GM12873 (cell line): ENCODE measurements at regions not wholly inside any gene's neighbourhood (a gene's known extent, or its start where the extent isn't known, plus 50 kb on each side); places are given as distances from the start of the nearest gene placed in this dataset.

ENCODE experiments used
- TF ChIP-seq, protein P1 (sequence below): IDR thresholded peaks from 2 replicates; pipeline ENCODE4 v1.5.1; 2012; ENCODE audit warnings: low read depth, mild to moderate bottlenecking, moderate library complexity, low read length, control low read depth; ENCODE audit not compliant: insufficient read depth; ENCODE audit errors: missing control alignments

DNA sequence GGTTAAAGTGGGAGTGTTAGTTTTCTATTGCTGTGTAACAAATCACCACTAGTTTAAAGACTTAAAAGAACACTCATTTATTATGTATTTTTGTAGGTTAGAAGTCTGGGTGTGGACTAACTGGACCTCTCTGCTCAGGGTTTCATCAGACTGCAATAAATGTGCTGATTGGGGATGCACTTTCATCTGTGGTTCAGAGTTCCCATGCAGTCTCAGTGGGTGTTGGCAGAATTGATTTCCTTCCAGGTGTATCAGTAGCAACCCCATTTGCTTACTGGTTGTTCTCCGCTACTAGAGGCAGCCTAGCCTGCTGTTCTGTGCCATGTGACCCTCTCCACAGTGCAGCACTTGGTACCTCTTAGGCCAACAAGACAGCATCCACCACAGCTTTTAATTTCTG is 2200.5 kb downstream of the MAT2B start:
- TF ChIP-seq, protein P1, sequence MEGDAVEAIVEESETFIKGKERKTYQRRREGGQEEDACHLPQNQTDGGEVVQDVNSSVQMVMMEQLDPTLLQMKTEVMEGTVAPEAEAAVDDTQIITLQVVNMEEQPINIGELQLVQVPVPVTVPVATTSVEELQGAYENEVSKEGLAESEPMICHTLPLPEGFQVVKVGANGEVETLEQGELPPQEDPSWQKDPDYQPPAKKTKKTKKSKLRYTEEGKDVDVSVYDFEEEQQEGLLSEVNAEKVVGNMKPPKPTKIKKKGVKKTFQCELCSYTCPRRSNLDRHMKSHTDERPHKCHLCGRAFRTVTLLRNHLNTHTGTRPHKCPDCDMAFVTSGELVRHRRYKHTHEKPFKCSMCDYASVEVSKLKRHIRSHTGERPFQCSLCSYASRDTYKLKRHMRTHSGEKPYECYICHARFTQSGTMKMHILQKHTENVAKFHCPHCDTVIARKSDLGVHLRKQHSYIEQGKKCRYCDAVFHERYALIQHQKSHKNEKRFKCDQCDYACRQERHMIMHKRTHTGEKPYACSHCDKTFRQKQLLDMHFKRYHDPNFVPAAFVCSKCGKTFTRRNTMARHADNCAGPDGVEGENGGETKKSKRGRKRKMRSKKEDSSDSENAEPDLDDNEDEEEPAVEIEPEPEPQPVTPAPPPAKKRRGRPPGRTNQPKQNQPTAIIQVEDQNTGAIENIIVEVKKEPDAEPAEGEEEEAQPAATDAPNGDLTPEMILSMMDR: no peak

DNA sequence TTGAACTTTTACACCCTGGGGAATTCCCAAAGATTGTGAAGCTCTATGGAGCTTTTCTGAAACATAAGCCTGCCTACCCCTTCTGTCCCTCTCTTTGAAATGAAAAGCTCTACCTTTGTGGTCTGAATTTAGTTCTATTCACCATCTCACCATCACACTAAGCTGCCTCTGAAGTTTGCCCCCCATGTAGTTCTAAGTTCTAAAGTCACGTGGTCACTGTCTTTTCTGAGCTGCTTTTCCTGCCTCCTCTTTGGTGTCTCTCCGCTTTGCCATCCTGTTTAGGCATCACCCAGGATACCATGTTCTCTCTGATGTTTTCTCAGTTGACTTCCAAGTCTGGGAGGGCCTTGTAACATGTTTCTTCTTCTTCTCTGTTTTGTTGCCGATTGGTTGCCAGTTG is 2206.6 kb downstream of the MAT2B start:
- TF ChIP-seq, protein P1: no peak

DNA sequence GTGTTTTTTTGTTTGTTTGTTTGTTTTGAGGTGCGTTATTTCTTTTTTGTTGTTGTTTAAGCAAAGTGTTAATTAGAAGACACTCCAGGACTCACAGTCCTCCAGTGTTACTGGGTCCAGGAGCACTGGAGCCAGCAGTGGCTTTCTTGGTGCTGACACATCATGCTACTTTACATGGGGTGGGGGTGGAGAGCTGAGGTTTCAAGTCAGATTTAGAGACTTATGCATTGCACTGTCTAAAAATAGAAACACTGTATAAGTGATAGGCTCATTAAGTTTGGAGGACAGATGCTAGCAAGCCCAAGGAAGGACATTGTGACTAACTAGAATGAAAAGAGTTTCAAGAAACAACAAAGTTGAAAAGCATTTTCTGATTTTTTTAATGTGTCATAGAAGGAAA is 2209.2 kb downstream of the MAT2B start:
- TF ChIP-seq, protein P1: no peak

DNA sequence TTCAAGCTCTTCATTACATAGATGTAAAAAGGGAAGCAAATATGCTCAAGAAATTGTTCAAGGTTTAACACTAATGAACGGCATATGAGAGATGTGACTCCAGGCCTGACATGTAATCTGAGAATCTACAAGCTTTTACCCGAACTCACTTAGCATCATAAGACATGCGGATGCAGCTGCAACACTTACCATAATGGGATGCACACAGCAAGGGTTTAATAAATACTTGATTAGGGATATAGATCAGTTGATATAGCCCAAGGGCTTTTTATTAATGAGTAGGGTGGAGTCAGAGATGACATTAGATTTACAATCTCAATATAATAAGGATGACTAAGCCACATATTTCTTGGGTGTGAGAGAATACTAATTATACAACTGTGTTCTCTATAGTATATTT is 2215.5 kb downstream of the MAT2B start:
- TF ChIP-seq, protein P1: no peak

DNA sequence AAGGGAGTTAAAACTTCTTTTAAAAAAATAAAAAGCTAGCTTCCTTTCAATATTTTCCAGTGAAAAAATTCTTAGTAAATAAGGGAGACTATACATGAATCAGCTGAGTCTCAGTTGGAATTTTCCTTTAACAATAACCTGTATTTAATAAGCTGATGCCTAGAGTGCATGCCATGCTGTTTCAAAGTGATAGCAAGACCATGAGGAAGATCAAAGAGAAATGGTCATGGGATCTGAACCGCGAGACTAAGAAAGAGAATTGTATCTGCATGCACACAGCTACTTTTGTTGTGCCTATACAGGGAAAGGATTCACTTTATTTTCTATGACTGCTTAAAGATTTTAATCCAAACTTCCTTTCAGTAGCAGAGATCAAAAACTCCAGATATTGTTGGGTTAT is 2217.0 kb downstream of the MAT2B start:
- TF ChIP-seq, protein P1: no peak

DNA sequence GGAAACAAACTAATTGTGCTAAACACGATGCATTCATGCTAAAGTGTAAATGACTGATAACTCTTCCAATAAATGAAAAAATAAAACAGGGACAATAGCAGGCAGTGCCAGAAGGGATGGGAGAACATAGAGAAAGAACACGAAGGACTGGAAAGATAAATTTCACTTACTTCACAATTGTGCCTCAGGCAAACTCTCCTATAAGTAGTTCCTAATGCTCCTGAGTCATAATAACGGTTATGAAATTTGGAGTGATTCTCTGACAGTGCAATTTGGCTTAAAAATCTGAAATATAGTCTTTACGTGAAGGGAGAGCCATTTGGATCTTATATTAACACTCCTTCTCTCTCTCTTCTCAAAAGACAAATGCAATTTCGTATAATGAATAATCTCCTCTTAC is 2218.5 kb downstream of the MAT2B start:
- TF ChIP-seq, protein P1: no peak

DNA sequence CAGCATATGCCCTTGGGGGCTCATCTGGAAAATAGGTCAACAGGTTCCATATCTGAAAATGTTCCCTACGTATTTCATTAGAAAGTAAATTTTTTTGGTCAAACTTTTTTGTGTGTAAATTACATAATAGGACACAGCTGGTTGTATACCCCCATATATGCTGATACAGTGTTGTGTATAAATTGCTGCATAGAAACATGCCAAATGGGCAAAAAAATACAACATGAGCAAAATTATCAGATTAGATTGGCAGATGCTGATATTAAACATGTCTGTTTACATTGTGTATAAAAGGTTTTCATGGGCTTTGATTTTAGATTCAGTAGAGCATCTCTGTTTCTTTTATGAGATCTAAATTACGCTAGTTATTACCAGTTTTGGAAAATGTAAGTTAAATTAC is 2223.0 kb downstream of the MAT2B start:
- TF ChIP-seq, protein P1: no peak

DNA sequence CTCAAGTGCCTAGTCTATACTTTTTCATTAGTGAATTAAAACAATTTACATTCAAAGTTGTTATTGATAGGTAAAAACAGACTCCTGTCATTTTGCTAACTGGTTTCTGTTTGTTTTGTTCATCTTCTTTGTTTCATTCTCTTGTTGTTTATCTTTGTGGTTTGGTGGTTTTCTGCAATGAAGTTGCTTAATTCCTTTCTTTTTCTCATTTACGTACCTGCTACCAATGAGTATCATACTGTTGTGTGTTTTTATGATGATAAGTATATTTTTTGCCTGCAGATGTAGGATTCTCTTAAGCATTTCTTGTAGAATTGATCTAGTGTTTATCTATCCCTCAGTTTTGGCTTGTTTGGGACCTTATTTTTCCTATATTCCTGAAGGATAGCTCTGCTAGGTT is 2230.0 kb downstream of the MAT2B start:
- TF ChIP-seq, protein P1: no peak
